ENCODE measurements at regions not wholly inside any gene's neighbourhood (a gene's known extent, or its start where the extent isn't known, plus 50 kb on each side); places are given as distances from the start of the nearest gene placed in this dataset.
"Not testable (repeated sequence)": the region's sequence is repeated elsewhere in the genome, so short reads cannot be mapped to it uniquely, and the experiment has no call there.

- not testable (repeated sequence) for H3K27ac ChIP-seq (ENCODE audit: low read depth, low read length); H3K4me3 ChIP-seq (ENCODE audit: low read depth, low read length); H3K9me3 ChIP-seq (ENCODE audit: control insufficient read depth, insufficient read depth, low read depth, low read length); H3K9ac ChIP-seq (ENCODE audit: low read length); H3K36me3 ChIP-seq (ENCODE audit: control insufficient read depth, insufficient read depth, low read length); H3K27me3 ChIP-seq (ENCODE audit: control insufficient read depth, insufficient read depth, low read length)
- H3K4me1 ChIP-seq (ENCODE audit: control insufficient read depth, insufficient read depth, low read length), result peaks cover 14% of the 10 kb centered on the region
Observed at GRCh38 chr3:106858321-106858720, 518.9 kb upstream of the CCDC54 start.

GRCh38 chr3:106860182-106860581 is 517.1 kb upstream of the CCDC54 start:
- Histone ChIP-seq H3K27ac (ENCODE audit: low read depth, low read length) (no peak overlapping the region), H3K9ac (ENCODE audit: low read length) (no peak overlapping the region), H3K9me3 (ENCODE audit: control insufficient read depth, insufficient read depth, low read depth, low read length) (no peaks in the 10 kb centered on the region), H3K27me3 (ENCODE audit: control insufficient read depth, insufficient read depth, low read length) (no peaks in the 10 kb centered on the region), H3K4me3 (ENCODE audit: low read depth, low read length) (no peak overlapping the region), H3K36me3 (ENCODE audit: control insufficient read depth, insufficient read depth, low read length) (0 out of 2 replicates have a peak, but pooled peaks cover 2% of the 10 kb centered on the region), H3K4me1 (ENCODE audit: control insufficient read depth, insufficient read depth, low read length) (peaks cover 14% of the 10 kb centered on the region)

GRCh38 chr3:106862067-106862466 is 515.2 kb upstream of the CCDC54 start:
- peaks cover 4% of the 10 kb centered on the region for H3K9me3 ChIP-seq (ENCODE audit: control insufficient read depth, insufficient read depth, low read depth, low read length)
- peaks cover 14% of the 10 kb centered on the region for H3K4me1 ChIP-seq (ENCODE audit: control insufficient read depth, insufficient read depth, low read length)
- no peak overlapping the region for H3K4me3 ChIP-seq (ENCODE audit: low read depth, low read length)
- no peak overlapping the region for H3K27ac ChIP-seq (ENCODE audit: low read depth, low read length)
- no peak overlapping the region for H3K9ac ChIP-seq (ENCODE audit: low read length)
- 0 out of 2 replicates have a peak, but pooled peaks cover 4% of the 10 kb centered on the region for H3K36me3 ChIP-seq (ENCODE audit: control insufficient read depth, insufficient read depth, low read length)
- H3K27me3 ChIP-seq (ENCODE audit: control insufficient read depth, insufficient read depth, low read length), result no peaks in the 10 kb centered on the region

GRCh38 chr3:106877627-106878026 is 499.6 kb upstream of the CCDC54 start:
- H3K9me3 ChIP-seq (ENCODE audit: control insufficient read depth, insufficient read depth, low read depth, low read length), result no peaks in the 10 kb centered on the region
- H3K27me3 ChIP-seq (ENCODE audit: control insufficient read depth, insufficient read depth, low read length), result no peaks in the 10 kb centered on the region

GRCh38 chr3:106880206-106880605 is 497.0 kb upstream of the CCDC54 start:
- Histone ChIP-seq H3K9me3 (ENCODE audit: control insufficient read depth, insufficient read depth, low read depth, low read length) (peaks cover 6% of the 10 kb centered on the region; the same call in 1 of the 2 replicates), H3K36me3 (ENCODE audit: control insufficient read depth, insufficient read depth, low read length) (no peaks in the 10 kb centered on the region), H3K27ac (ENCODE audit: low read depth, low read length) (peak overlapping the region; percentile 35), H3K9ac (ENCODE audit: low read length) (no peak overlapping the region), H3K27me3 (ENCODE audit: control insufficient read depth, insufficient read depth, low read length) (no peaks in the 10 kb centered on the region), H3K4me1 (ENCODE audit: control insufficient read depth, insufficient read depth, low read length) (peaks cover 13% of the 10 kb centered on the region), H3K4me3 (ENCODE audit: low read depth, low read length) (no peak overlapping the region)

More at GRCh38 chr3:106877627-106878026, 499.6 kb upstream of the CCDC54 start:
- Histone ChIP-seq H3K27ac (ENCODE audit: low read depth, low read length) (no peak overlapping the region), H3K9ac (ENCODE audit: low read length) (no peak overlapping the region), H3K4me1 (ENCODE audit: control insufficient read depth, insufficient read depth, low read length) (peaks cover 13% of the 10 kb centered on the region), H3K4me3 (ENCODE audit: low read depth, low read length) (no peak overlapping the region), H3K36me3 (ENCODE audit: control insufficient read depth, insufficient read depth, low read length) (no peaks in the 10 kb centered on the region)

- Histone ChIP-seq H3K9ac (ENCODE audit: low read length) (no peak overlapping the region), H3K4me3 (ENCODE audit: low read depth, low read length) (no peak overlapping the region), H3K4me1 (ENCODE audit: control insufficient read depth, insufficient read depth, low read length) (peaks cover 13% of the 10 kb centered on the region), H3K9me3 (ENCODE audit: control insufficient read depth, insufficient read depth, low read depth, low read length) (peaks cover 13% of the 10 kb centered on the region), H3K27ac (ENCODE audit: low read depth, low read length) (no peak overlapping the region), H3K36me3 (ENCODE audit: control insufficient read depth, insufficient read depth, low read length) (no peaks in the 10 kb centered on the region), H3K27me3 (ENCODE audit: control insufficient read depth, insufficient read depth, low read length) (no peaks in the 10 kb centered on the region)
Observed at GRCh38 chr3:106881186-106881585, 496.1 kb upstream of the CCDC54 start.

GRCh38 chr3:106882297-106882696 is 494.9 kb upstream of the CCDC54 start:
- H3K4me1 ChIP-seq (ENCODE audit: control insufficient read depth, insufficient read depth, low read length), result peaks cover 13% of the 10 kb centered on the region

GRCh38 chr3:106906074-106906473 is 471.2 kb upstream of the CCDC54 start:
- no peaks in the 10 kb centered on the region for H3K27me3 ChIP-seq (ENCODE audit: control insufficient read depth, insufficient read depth, low read length)
- H3K27ac ChIP-seq (ENCODE audit: low read depth, low read length), result no peak overlapping the region
- H3K9ac ChIP-seq (ENCODE audit: low read length), result no peak overlapping the region
- no peaks in the 10 kb centered on the region for H3K4me1 ChIP-seq (ENCODE audit: control insufficient read depth, insufficient read depth, low read length)
- H3K4me3 ChIP-seq (ENCODE audit: low read depth, low read length), result no peak overlapping the region
- H3K36me3 ChIP-seq (ENCODE audit: control insufficient read depth, insufficient read depth, low read length), result peaks cover 19% of the 10 kb centered on the region; the same call in 1 of the 2 replicates
- H3K9me3 ChIP-seq (ENCODE audit: control insufficient read depth, insufficient read depth, low read depth, low read length), result peaks cover 27% of the 10 kb centered on the region

More at GRCh38 chr3:106882297-106882696, 494.9 kb upstream of the CCDC54 start:
- Histone ChIP-seq H3K36me3 (ENCODE audit: control insufficient read depth, insufficient read depth, low read length) (peaks cover 3% of the 10 kb centered on the region; the same call in 1 of the 2 replicates), H3K4me3 (ENCODE audit: low read depth, low read length) (no peak overlapping the region), H3K9me3 (ENCODE audit: control insufficient read depth, insufficient read depth, low read depth, low read length) (peaks cover 17% of the 10 kb centered on the region), H3K9ac (ENCODE audit: low read length) (no peak overlapping the region), H3K27me3 (ENCODE audit: control insufficient read depth, insufficient read depth, low read length) (no peaks in the 10 kb centered on the region), H3K27ac (ENCODE audit: low read depth, low read length) (no peak overlapping the region; the same call in 1 of the 2 replicates)

- Histone ChIP-seq H3K27ac (ENCODE audit: low read depth, low read length) (no peak overlapping the region), H3K36me3 (ENCODE audit: control insufficient read depth, insufficient read depth, low read length) (peaks cover 19% of the 10 kb centered on the region; the same call in 1 of the 2 replicates), H3K9me3 (ENCODE audit: control insufficient read depth, insufficient read depth, low read depth, low read length) (peaks cover 27% of the 10 kb centered on the region), H3K27me3 (ENCODE audit: control insufficient read depth, insufficient read depth, low read length) (no peaks in the 10 kb centered on the region), H3K4me1 (ENCODE audit: control insufficient read depth, insufficient read depth, low read length) (peaks cover 16% of the 10 kb centered on the region), H3K9ac (ENCODE audit: low read length) (no peak overlapping the region), H3K4me3 (ENCODE audit: low read depth, low read length) (no peak overlapping the region)
Observed at GRCh38 chr3:106908181-106908938, 468.9 kb upstream of the CCDC54 start.

- H3K27ac ChIP-seq (ENCODE audit: low read depth, low read length), result peak overlapping the region; percentile 90
- H3K9ac ChIP-seq (ENCODE audit: low read length), result peak overlapping the region; percentile 74
- H3K27me3 ChIP-seq (ENCODE audit: control insufficient read depth, insufficient read depth, low read length), result no peaks in the 10 kb centered on the region
- peaks cover 19% of the 10 kb centered on the region; the same call in 1 of the 2 replicates for H3K36me3 ChIP-seq (ENCODE audit: control insufficient read depth, insufficient read depth, low read length)
- peaks cover 25% of the 10 kb centered on the region for H3K9me3 ChIP-seq (ENCODE audit: control insufficient read depth, insufficient read depth, low read depth, low read length)
- peak overlapping the region; percentile 42 for H3K4me3 ChIP-seq (ENCODE audit: low read depth, low read length)
- peaks cover 39% of the 10 kb centered on the region for H3K4me1 ChIP-seq (ENCODE audit: control insufficient read depth, insufficient read depth, low read length)
Observed at GRCh38 chr3:106913111-106913698, 464.0 kb upstream of the CCDC54 start.

GRCh38 chr3:106913966-106914365 is 463.3 kb upstream of the CCDC54 start:
- Histone ChIP-seq H3K4me3 (ENCODE audit: low read depth, low read length) (0 out of 2 replicates have a peak overlapping the region, but pooled peaks have one; percentile 42), H3K9ac (ENCODE audit: low read length) (peak overlapping the region; percentile 74), H3K4me1 (ENCODE audit: control insufficient read depth, insufficient read depth, low read length) (peaks cover 39% of the 10 kb centered on the region), H3K27me3 (ENCODE audit: control insufficient read depth, insufficient read depth, low read length) (no peaks in the 10 kb centered on the region), H3K9me3 (ENCODE audit: control insufficient read depth, insufficient read depth, low read depth, low read length) (peaks cover 18% of the 10 kb centered on the region), H3K36me3 (ENCODE audit: control insufficient read depth, insufficient read depth, low read length) (peaks cover 14% of the 10 kb centered on the region; the same call in 1 of the 2 replicates), H3K27ac (ENCODE audit: low read depth, low read length) (peak overlapping the region; percentile 90)

Data from HUES6 (cell line).